HEK293T (cell line): ENCODE measurements at regions not wholly inside any gene's neighbourhood (a gene's known extent, or its start where the extent isn't known, plus 50 kb on each side); places are given as distances from the start of the nearest gene placed in this dataset.

Source experiments
- ELF4 ChIP-seq: fragments of 450-650 bp; IDR thresholded peaks from 2 replicates; pipeline ENCODE4 v1.6.1; 2017; ENCODE audit warnings: antibody characterized with exemption
- FOXM1 ChIP-seq: fragments of 450-650 bp; IDR thresholded peaks from 2 replicates; pipeline ENCODE4 v1.6.1; 2017; ENCODE audit warnings: mild to moderate bottlenecking, borderline replicate concordance
- HDGF ChIP-seq: fragments of 450-650 bp; IDR thresholded peaks from 2 replicates; pipeline ENCODE4 v1.6.1; 2017; ENCODE audit warnings: antibody characterized with exemption, borderline replicate concordance
- LEF1 ChIP-seq: fragments of 450-650 bp; IDR thresholded peaks from 2 replicates; pipeline ENCODE4 v1.6.1; 2017; ENCODE audit warnings: mild to moderate bottlenecking, borderline replicate concordance
- NFRKB ChIP-seq: fragments of 450-650 bp; IDR thresholded peaks from 2 replicates; pipeline ENCODE4 v1.6.1; 2016; ENCODE audit warnings: mild to moderate bottlenecking, moderate library complexity
- SP1 ChIP-seq: fragments of 450-650 bp; IDR thresholded peaks from 2 replicates; pipeline ENCODE4 v1.6.1; 2017
- TARDBP ChIP-seq: fragments of 450-650 bp; IDR thresholded peaks from 2 replicates; pipeline ENCODE4 v1.6.1; 2016

DNA sequence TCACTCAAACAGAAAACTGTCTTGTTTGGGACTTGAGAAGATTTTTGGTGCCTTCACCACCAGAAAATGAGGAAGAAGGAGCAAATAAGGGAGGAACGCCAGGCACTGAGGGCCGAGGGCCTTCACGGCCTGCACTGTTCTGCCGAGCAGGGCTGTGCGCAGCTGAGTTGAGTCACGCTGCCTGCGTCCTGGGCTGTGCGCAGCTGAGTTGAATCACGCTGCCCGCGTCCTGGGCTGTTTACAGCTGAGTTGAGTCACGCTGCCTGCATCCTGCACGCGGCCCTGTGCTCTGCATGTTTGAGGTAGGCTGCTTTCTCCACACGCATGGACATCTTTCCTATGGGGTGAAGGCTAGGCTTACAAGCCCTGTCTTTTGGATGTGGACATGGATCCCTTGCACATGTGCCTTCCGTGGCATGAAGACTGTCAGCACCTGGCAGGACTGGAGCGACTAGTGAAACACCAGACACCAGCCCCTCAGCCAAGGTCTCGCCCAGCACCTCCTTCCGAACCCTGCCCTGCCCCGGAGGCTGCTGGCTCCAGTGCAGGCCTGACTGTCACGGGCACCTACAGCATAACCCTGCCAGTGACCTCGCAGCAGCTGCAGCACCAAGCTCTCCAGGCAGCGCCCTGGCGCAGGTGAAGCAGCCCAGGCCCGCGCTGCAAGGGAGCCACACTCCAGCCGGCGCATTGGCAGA, 96.7 kb downstream of the HTR5A start:
- no peak for TF ChIP-seq NFRKB
- no peak for TF ChIP-seq HDGF
- TF ChIP-seq SP1: no peak
- TF ChIP-seq TARDBP: no peak
- no peak for TF ChIP-seq FOXM1
- TF ChIP-seq ELF4: no peak
- no peak for TF ChIP-seq LEF1
